RWPE1 (cell line): ENCODE measurements at regions not wholly inside any gene's neighbourhood (a gene's known extent, or its start where the extent isn't known, plus 50 kb on each side); places are given as distances from the start of the nearest gene placed in this dataset.

ENCODE experiments used
- CTCF ChIA-PET: fragments of 350-600 bp; sonication (Branson Sonifier 250); formaldehyde crosslinking; extraction: SDS; loops from one replicate; lab custom pipeline; 2021; lab: Yijun Ruan, JAX
- POLR2A ChIA-PET: fragments of 400-600 bp; formaldehyde crosslinking; extraction: SDS; loops from one replicate; lab custom pipeline; 2020; ENCODE audit warnings: antibody characterized with exemption; ENCODE audit not compliant: low non-redundant PET; lab: Yijun Ruan, JAX
- DNase-seq: peaks from one replicate; pipeline ENCODE4 v3.0.0; 2012; ENCODE audit warnings: low spot score
- H3K27ac ChIP-seq: fragments of 450-650 bp; 2 replicates; pipeline ENCODE4 v1.5.1; 2017
- TF ChIP-seq, protein P1 (sequence below): fragments of 450-650 bp; conservative IDR thresholded peaks from 2 replicates; pipeline ENCODE4 v1.5.1; 2017; ENCODE audit warnings: low read depth, mild to moderate bottlenecking

DNA sequence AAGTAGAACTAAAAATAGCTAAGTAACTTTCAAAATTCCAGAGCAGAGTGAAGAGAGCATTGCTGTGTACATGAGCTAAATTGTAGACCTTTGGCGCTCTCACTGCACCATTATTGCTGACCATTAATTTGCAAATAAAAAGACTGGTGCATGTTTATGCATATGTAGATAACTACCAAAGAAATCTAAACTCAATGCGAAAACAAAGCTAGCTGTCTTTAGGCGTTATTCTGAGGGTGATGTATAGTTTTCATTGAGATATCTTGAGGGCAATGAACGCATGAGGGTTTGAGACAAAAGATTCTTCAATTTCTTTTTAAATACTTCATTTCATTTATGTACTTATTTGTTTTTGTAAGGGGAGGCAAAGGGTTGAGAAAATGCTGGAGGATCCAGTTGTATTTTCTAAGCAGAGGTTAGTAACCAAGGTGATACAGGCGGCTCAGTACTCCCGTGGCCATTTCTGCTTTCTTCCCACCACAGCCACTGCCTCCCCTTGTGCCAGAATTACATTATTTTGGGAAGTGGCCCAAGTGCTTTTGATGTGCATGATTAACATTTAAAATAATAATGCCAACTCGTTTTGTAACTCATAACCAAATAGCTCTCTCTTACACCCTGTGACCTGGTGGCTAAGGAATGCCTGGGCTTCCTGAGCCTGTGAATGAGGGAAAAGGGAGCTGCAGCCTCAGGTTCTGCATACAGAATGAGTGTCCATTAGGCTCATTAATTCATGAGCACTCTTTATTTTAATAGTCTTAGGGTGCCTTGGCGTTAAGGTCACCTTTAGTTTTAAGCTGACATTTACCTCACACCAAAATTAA, 797.8 kb upstream of the GYPC start:
- DNase-seq, result no peak
- POLR2A ChIA-PET, result interaction anchor here (0.7 kb wide), 1 partner anchor 621 kb away, joined by 3 read pairs; no protein-coding TSS in a partner anchor

DNA sequence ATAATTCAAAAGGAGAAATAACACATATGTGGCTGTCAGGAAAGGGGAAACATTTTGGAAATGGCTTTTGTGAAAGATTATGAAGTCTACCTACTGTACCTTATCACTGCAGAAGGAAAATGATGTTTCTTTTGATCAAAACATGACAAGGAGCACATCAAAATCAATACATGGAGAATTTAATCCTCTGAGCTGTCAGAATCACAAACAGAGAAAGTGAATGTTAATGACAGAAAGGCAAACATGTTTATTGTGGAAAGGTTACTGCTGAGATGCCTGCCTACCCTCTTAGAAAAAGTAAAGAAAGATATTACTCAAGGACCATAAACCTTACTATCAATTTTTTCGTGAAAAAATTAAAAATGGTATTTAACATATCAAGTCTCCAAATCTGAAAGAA, 794.5 kb upstream of the GYPC start:
- no peak overlapping the region for H3K27ac ChIP-seq
- ChIA-PET POLR2A (no interaction called here), CTCF (no interaction called here)
- TF ChIP-seq, protein P1, sequence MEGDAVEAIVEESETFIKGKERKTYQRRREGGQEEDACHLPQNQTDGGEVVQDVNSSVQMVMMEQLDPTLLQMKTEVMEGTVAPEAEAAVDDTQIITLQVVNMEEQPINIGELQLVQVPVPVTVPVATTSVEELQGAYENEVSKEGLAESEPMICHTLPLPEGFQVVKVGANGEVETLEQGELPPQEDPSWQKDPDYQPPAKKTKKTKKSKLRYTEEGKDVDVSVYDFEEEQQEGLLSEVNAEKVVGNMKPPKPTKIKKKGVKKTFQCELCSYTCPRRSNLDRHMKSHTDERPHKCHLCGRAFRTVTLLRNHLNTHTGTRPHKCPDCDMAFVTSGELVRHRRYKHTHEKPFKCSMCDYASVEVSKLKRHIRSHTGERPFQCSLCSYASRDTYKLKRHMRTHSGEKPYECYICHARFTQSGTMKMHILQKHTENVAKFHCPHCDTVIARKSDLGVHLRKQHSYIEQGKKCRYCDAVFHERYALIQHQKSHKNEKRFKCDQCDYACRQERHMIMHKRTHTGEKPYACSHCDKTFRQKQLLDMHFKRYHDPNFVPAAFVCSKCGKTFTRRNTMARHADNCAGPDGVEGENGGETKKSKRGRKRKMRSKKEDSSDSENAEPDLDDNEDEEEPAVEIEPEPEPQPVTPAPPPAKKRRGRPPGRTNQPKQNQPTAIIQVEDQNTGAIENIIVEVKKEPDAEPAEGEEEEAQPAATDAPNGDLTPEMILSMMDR, result no peak
- no peak for DNase-seq

More for the DNA sequence above, 797.8 kb upstream of the GYPC start:
- TF ChIP-seq, protein P1, result no peak
- no peak overlapping the region for H3K27ac ChIP-seq
- CTCF ChIA-PET, result no interaction called here

DNA sequence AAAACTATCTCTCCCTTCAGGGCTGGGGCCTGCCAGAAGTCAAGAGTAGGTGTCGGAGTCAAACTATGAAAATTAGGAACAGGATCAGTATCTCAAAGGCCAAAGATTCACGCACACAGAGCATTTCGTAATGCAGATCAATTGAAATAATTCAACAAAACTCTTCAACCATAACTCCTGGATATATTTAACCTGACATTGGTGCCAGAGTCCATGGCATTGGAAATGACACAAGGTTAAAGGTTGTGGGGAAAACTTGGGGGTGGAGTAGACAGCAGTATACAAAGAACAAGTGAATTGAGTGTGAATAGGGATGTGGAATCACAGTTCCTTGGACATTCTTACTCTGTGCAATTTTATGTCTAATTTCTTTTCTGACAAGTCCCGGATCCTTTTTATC, 788.0 kb upstream of the GYPC start:
- no peak overlapping the region for H3K27ac ChIP-seq
- POLR2A ChIA-PET, result no interaction called here
- no peak for DNase-seq
- CTCF ChIA-PET, result no interaction called here
- TF ChIP-seq, protein P1, result no peak

DNA sequence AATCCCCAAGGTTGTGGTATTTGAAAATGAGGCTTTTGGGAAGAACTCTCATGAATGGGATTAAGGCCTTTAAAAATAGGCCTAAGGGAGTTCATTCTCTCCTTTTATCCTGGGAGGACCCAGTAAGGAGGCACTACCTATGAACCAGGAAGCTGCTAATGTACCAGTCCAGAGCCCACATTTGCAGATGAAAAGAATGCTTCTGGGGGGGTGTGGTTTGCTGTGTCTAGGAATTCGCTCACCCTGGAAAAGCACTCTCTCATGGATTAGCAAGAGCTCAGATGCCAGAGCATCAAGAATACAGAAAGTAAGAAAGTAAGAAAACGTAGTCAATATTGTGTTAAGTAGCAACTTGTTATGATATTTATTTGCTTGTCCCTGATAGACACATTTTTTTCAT, 785.7 kb upstream of the GYPC start:
- ChIA-PET CTCF (no interaction called here), POLR2A (no interaction called here)
- TF ChIP-seq, protein P1, result no peak
- DNase-seq, result no peak
- H3K27ac ChIP-seq, result no peak overlapping the region

DNA sequence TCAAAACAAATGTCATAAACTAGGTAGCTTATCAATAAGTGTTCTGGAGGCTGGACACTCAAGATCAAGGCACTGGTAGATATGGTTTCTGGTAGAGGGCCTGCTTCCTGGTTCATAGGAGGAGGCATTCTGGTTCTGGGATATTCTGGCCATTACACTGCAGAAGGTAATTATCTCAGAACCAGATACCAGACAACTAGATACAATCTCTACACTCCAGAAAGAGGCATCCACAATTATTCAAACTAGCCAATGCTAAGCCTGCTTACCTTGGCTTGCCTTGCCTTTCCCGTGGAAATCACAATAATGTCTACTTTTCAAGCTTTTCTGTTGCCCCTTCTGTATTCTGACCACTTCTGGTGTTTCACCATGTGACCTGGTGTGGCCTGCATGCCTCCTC, 785.2 kb upstream of the GYPC start:
- TF ChIP-seq, protein P1, result no peak
- ChIA-PET CTCF (interaction anchor here (0.6 kb wide), 1 partner anchor 188 kb away, joined by 3 read pairs; no protein-coding TSS in a partner anchor), POLR2A (no interaction called here)
- no peak overlapping the region for H3K27ac ChIP-seq
- no peak for DNase-seq

DNA sequence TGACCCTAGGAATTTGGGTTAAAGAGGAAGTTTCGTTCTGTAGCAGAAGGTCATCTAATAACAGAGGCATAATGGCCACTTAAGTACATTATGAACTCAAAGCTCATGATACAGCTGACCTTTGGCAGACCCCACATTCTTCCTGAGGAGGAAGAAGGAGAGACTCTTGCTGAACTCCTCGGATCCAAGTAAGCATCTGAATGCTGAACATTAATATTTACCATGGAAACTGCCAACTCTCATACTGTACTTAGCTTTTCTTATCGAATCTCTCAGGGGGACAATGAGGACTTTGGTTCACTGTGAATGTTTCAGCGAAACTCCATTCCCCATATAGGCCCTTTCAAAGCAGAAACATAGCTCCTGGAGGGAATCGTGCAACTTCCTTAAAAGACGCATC, 781.4 kb upstream of the GYPC start:
- CTCF ChIA-PET, result interaction anchor here (0.5 kb wide), 1 partner anchor 11 kb away, joined by 3 read pairs; no protein-coding TSS in a partner anchor
- TF ChIP-seq, protein P1, result no peak
- no peak overlapping the region for H3K27ac ChIP-seq
- POLR2A ChIA-PET, result no interaction called here
- DNase-seq, result no peak
